Skin of body (tissue), 1 donor: ENCODE measurements at regions not wholly inside any gene's neighbourhood (a gene's known extent, or its start where the extent isn't known, plus 50 kb on each side); places are given as distances from the start of the nearest gene placed in this dataset.
"Not testable (repeated sequence)": the region's sequence is repeated elsewhere in the genome, so short reads cannot be mapped to it uniquely, and the experiment has no call there.

Experiments
- DNase-seq: peaks from one replicate; lab custom pipeline; 2025; lab: John Stamatoyannopoulos, UW

DNA sequence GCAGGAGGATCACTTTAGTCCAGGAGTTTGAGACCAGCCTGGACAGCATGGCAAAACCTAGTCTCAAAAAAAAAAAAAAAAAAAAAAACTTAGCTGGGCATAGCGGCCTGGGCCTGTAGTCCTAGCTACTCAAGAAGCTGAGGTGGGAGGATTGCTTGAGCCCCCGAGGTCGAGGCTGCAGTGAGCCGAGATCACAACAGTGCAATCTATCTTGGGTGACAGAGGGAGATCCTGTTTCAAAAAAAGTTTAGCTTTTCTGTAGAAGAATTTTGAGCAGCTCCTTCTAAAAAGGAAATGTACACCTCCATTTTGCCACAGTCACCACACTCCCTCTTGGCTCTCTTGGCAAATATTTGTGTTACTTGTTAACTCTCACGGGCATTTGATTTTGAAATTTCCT is 505.8 kb downstream of the DOK5 start:
- DNase-seq = no peak

DNA sequence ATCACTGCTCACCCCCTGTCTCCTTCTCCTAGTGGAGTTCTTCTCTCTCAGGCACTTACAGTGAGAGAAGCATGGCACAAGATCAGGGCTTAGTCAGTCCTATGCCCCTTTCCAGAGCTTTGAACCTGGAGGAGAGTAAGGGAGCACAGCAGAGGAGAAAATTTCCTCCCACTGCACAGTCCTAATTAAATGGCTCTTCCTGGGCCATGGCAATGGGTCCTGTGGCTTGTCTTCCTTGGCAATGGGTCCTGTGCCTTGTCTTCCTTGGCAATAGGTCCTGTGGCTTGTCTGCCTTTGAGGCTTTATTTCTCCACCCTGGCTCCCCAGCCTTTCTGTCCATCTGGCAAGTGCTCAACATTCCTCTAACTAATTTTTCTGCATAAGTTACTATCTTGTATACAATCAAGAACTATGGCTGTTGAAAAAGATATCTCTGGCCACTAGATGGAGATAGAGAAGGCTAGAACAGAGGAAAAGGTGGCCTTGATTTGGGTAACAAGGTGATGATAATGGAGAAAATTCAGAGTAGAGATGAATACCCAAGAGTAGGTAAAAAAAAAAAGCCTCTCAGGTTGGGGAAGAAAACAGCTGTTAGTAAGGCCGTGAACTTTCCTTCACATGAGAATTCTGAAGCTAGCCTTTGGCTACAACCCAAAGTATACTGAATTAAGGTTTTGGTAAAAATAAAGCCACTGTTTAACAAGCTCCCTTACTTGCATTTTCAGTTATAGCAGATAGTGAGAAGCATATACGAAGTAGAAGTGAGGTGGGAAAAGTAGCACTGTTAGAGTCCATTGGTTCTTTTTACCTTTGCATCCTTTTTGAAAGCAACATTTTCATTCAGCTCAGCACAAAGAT is 504.9 kb downstream of the DOK5 start:
- DNase-seq = no peak

- no peak for DNase-seq
Observed at GRCh38 chr20:54950304-54950703, 474.9 kb downstream of the DOK5 start.

DNA sequence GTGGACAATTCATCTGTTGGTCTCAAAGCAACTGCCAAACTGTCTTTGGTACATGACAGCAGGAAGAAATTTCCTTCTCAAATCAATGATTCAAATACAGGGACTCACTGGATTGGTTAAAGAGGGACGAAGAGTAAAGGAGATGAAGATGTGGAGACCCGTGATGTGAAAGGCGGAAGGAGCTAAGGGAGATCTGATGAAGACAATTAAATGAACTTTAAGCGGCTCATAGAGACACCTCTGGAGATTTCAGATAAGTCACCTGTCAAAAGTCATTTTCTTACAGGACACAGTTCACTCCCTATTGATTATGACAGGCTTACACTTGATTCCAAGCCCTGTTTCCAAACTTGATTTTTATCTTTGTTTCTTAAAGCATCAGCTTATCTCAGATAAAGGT is 466.3 kb downstream of the DOK5 start:
- DNase-seq = no peak

GRCh38 chr20:54940522-54940921 is 465.1 kb downstream of the DOK5 start:
- no peak for DNase-seq

DNA sequence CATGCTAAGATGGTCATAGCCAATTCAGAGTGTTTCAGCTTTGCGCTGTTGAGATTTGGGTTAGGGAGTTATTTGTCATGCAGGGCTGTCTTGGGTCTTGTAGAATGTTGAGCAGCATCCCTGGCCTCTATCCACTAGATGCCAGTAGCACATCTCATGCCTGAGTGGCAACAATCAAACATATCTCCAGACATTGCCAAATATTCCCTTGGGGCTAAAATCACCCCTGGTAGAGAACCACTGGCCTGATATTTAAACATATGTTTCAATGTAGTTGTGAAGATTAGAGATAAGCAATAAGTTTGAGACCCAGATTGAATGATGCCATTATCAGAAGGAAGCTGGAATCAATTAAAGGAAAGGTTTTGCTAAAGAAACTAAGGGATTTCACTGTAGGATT is 463.3 kb downstream of the DOK5 start:
- DNase-seq = no peak

DNA sequence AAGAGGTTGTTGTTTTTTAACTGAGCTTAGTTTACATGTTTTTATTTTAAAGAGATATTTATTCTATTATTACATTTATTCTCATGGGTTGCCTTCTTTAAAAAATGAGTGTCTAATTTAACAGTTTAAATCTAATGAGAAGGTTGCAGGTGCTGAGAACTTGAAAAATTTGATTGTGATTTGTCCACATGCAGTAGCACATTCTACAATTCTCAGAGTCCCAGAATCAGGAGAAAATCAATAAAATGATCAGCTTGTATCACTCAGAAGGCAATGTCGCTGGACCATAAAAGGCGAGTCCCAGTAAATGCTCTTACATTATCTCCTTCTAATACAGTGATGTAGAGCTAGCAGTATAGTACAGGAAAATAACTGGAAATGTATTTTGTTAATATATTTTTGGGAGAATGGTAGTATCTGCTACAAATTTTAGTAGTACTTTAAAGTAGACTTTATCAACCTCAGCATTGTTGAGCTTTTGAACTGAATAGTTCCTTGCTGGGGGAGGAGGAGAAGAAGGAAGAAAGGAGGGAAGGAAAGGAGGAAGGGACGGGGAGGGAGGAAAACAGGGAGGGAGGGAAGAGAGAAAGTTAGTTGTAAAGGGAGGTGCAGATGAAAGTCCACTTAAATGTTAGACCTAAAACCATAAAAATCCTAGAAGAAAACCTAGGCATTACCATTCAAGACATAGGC is 458.0 kb downstream of the DOK5 start:
- no peak for DNase-seq

DNA sequence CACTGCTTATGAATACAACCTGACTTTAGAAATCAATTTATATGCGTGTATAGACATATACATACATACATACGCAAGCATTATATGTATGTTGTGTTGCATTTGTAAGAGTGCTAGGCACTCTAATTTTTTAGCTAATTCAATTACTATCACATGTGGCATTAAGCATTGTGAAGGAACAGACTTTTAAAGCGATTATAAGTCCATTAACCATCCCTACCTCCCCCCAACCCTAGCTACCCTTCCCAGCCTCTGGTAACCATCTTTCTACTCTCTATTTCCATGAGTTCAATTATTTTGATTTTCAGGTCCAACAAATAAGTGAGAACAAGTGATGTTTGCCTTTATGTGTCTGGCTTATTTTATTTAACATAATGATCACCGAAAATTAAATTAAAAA is 453.8 kb downstream of the DOK5 start:
- no peak for DNase-seq

DNA sequence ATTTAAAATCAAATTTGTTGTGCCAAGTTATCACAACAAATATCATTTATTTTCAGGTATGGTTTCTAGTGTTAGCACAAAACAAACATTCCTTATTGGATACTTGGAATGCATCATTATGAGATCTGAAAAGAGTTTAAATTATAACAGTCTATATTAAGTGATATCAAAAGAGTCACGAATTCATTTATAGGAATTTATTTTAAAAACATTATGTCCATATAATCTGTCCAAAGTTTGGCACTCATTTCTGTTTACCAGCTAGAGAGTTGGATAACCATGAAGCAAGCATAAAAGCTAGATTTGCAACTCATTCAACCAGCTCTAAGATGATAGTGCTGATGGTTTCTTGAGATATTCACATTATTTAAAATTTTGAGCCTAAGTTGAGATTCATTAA is 453.2 kb downstream of the DOK5 start:
- DNase-seq = no peak

DNA sequence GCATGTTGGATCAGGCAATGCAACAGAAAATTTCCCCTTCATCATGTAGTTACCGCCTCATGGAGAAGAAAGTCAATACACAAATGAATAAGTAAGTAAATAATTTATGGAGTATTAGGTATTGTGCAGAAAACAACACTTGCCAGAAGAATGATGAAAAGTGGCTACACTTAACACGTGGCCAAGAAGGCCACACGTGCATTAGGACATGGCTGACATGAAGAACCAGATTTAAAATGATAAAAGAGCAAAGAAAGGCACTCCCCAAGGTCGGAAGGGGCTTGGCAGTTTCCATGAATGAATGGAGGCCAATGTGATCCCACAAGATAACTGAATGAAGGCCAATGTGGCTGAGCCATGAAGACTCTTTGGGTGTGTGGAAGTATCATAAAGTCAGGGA is 447.2 kb downstream of the DOK5 start:
- no peak for DNase-seq

DNA sequence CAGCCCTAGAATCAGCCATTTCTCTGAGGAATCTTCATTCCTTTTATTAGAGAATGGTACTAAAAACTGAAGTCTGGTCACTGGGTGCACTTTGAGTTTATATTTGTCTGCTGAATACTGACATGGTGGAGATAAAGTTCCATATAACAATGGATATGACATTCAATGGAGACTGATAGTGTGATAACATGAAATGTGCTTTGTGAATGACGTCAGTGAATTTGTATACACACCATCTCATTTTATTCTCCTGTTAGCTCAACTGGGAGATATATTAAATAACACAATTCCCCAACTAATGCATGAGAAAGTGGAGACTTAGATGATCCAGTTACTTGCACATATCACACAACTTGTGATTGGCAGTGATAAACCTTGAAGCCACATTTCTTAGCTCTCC is 446.7 kb downstream of the DOK5 start:
- DNase-seq = no peak

- DNase-seq = no peak
Observed at GRCh38 chr20:54920491-54920890, 445.1 kb downstream of the DOK5 start.

- DNase-seq = not testable (repeated sequence)
Observed at GRCh38 chr20:54918993-54919392, 443.6 kb downstream of the DOK5 start.

- DNase-seq = no peak
Observed at GRCh38 chr20:54914995-54915394, 439.6 kb downstream of the DOK5 start.

DNA sequence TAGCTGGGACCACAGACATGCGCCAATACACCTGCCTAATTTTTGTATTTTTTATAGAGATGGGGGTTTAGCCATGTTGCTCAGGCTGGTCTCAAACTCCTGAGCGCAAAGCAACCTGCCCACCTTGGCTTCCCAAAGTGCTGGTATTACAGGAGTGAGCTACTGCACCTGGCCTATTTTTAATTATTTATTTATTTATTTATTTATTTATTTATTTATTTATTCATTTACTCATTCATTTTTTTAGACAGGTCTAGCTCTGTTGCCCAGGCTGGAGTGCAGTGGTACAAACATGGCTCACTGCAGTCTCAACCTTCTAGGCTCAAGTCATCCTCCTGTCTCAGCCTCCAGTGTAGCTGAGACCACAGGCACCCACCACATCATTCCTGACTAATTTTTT is 434.3 kb downstream of the DOK5 start:
- DNase-seq = no peak

DNA sequence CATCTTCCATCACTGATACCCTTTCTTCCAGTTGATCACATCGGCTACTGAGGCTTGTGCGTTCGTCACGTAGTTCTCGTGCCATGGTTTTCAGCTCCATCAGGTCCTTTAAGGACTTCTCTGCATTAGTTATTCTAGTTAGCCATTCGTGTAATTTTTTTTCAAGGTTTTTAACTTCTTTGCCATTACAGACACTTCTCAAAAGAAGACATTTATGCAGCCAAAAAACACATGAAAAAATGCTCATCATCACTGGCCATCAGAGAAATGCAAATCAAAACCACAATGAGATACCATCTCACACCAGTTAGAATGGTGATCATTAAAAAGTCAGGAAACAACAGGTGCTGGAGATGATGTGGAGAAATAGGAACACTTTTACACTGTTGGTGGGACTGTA is 430.7 kb downstream of the DOK5 start:
- not testable (repeated sequence) for DNase-seq

- DNase-seq = no peak
Observed at GRCh38 chr20:54897787-54898186, 422.4 kb downstream of the DOK5 start.

- DNase-seq = no peak
Observed at GRCh38 chr20:54891907-54892306, 416.5 kb downstream of the DOK5 start.

DNA sequence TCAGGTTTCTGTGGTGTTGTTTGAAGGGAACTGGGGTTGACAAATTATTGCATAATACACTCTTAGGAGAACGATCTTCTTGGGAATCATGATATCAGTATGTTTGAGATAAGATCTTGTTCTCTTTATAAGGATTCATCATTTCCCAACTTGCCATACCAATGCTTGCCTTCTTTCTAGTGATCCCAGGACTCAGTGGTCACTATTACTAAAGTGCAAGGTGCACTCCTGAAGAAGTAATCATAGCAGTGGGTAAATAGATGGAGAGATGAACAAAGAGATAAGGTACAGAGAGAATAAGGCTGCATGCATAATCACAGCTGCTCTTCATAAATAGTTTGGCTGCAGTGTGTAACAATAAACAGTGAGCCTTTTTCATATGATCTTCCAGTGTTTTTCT is 404.0 kb downstream of the DOK5 start:
- no peak for DNase-seq

GRCh38 chr20:54875307-54875706 is 399.9 kb downstream of the DOK5 start:
- DNase-seq = no peak

DNA sequence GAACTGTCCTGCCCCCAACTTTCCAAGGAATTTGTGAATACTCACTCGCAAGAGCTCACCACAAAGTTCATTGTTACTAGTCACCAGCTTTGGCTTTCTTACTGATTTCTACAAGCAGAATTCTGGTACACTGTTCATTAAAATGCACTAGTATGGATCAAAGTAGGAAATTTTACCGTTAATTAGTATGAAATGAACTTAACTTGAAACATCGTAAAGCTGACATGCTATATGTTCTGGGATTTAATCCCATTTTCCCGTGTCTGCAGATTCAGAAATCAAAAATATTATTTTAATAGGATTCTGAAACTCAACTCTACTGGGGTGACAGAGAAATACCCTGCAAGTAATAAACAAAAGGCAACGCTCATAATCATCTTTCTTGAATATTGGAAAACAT is 399.3 kb downstream of the DOK5 start:
- DNase-seq = no peak

- DNase-seq = no peak
Observed at GRCh38 chr20:54872440-54872839, 397.0 kb downstream of the DOK5 start.

GRCh38 chr20:54869765-54870164 is 394.4 kb downstream of the DOK5 start:
- no peak for DNase-seq
